Keratinocyte (primary cell): ENCODE measurements at regions not wholly inside any gene's neighbourhood (a gene's known extent, or its start where the extent isn't known, plus 50 kb on each side); places are given as distances from the start of the nearest gene placed in this dataset.

Source experiments
- DNase-seq: peaks from one replicate; pipeline ENCODE4 v3.0.0-alpha.2; 2011; ENCODE audit warnings: low read depth, missing footprints, low spot score
- FAIRE-seq: peaks from 2 replicates; lab custom pipeline; 2011; peaks lifted over from hg19 to GRCh38; lab: Jason Lieb, UNC
- H2AFZ ChIP-seq: 2 replicates; pipeline ENCODE4 v1.6.0; 2012; ENCODE audit warnings: low read length, control low read depth, inconsistent platforms; ENCODE audit not compliant: control insufficient read depth
- H3K27ac ChIP-seq: 2 replicates; pipeline ENCODE4 v1.5.1; 2011; ENCODE audit warnings: low read length; ENCODE audit not compliant: control insufficient read depth, insufficient read depth
- H3K27me3 ChIP-seq: 3 replicates; pipeline ENCODE4 v1.6.0; 2011; ENCODE audit warnings: low read length; ENCODE audit not compliant: control insufficient read depth, insufficient read depth; ENCODE audit errors: extremely low read depth
- H3K36me3 ChIP-seq, 2 experiments: 2 replicates in 1 of 2; 3 replicates in 1 of 2; pipeline ENCODE4 v1.5.1; 2011; ENCODE audit warnings: low read length in 2 of 2, mild to moderate bottlenecking in 1 of 2; ENCODE audit not compliant: control insufficient read depth in 2 of 2, insufficient read depth in 2 of 2; ENCODE audit errors: extremely low read depth in 1 of 2
- H3K4me1 ChIP-seq: 3 replicates; pipeline ENCODE4 v1.5.1; 2011; ENCODE audit warnings: low read length; ENCODE audit not compliant: control insufficient read depth, insufficient read depth; ENCODE audit errors: extremely low read depth
- H3K4me2 ChIP-seq: 3 replicates; pipeline ENCODE4 v1.6.0; 2011; ENCODE audit warnings: low read depth, low read length; ENCODE audit not compliant: control insufficient read depth, insufficient read depth; ENCODE audit errors: extremely low read depth
- H3K4me3 ChIP-seq, 3 experiments: fragments of 200-600 bp in 1 of 3; sonication (generic) in 1 of 3; 2 replicates in 2 of 3; 3 replicates in 1 of 3; pipeline ENCODE4 v1.5.1; 2011 to 2016; ENCODE audit warnings: low read length in 3 of 3, mild to moderate bottlenecking in 3 of 3, control low read depth in 2 of 3, inconsistent platforms in 1 of 3, low read depth in 1 of 3, mixed read lengths in 1 of 3, mixed run types in 1 of 3, moderate library complexity in 1 of 3; ENCODE audit not compliant: control insufficient read depth in 2 of 3, insufficient read depth in 2 of 3; ENCODE audit errors: extremely low read depth in 1 of 3
- H3K79me2 ChIP-seq: 2 replicates; pipeline ENCODE4 v1.6.0; 2012; ENCODE audit warnings: low read length; ENCODE audit not compliant: control insufficient read depth, insufficient read depth
- H3K9ac ChIP-seq: 3 replicates; pipeline ENCODE4 v1.6.0; 2011; ENCODE audit warnings: low read length; ENCODE audit not compliant: control insufficient read depth, insufficient read depth; ENCODE audit errors: extremely low read depth
- H3K9me1 ChIP-seq: 3 replicates; pipeline ENCODE4 v1.6.0; 2011; ENCODE audit warnings: low read length; ENCODE audit not compliant: control insufficient read depth, insufficient read depth; ENCODE audit errors: extremely low read depth
- H3K9me3 ChIP-seq: 2 replicates; pipeline ENCODE4 v1.5.1; 2012; ENCODE audit warnings: low read depth, low read length; ENCODE audit not compliant: control insufficient read depth
- H4K20me1 ChIP-seq: 3 replicates; pipeline ENCODE4 v1.6.0; 2011; ENCODE audit warnings: low read length; ENCODE audit not compliant: control insufficient read depth, insufficient read depth; ENCODE audit errors: extremely low read depth
- EZH2 ChIP-seq: IDR thresholded peaks from one replicate; pipeline ENCODE4 v1.6.1; 2012; ENCODE audit warnings: inconsistent platforms, mild to moderate bottlenecking, low read length, moderate library complexity
- dilution Hi-C: fragments of 300-500 bp; cut with MboI; formaldehyde crosslinking; loops from one replicate; pipeline ENCODE4 v1.7.0; 2020; ENCODE audit warnings: low sequenced_read_pairs; ENCODE audit not compliant: extremely low pct_ligation_motif_present
- TF ChIP-seq, protein P1 (sequence below), 3 experiments: IDR thresholded peaks in 1 of 3; conservative IDR thresholded peaks in 1 of 3; optimal IDR thresholded peaks in 1 of 3; 2 replicates in 2 of 3; 3 replicates in 1 of 3; pipeline versions ENCODE3 to v1.5.1; 2011; ENCODE audit warnings: low read length in 3 of 3, mild to moderate bottlenecking in 3 of 3, moderate library complexity in 2 of 3, control low read depth in 1 of 3, inconsistent platforms in 1 of 3; ENCODE audit not compliant: insufficient read depth in 2 of 3; ENCODE audit errors: extremely low read depth in 1 of 3

DNA sequence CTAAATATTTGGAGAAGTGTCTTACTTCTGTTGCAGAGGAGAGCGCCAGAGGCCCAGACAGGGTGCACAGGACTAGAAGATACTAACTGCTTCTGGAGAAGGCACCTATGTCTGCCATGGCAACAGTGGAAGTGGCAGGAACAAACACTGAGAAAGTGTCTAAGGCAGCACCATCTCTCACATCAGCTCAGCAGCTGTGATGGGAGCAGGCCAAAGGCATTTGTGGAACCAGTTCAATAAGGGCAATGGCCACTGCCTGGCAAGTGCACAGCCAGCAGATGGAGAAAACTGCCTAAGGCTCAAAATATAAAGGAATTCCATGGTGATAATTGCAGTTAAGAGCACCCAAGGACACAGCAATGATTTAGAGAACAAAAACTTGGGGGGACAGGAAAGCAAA, 563.0 kb upstream of the CCDC54 start:
- no peaks in the 10 kb centered on the region for H3K79me2 ChIP-seq
- dilution Hi-C loops: no loop called here
- H4K20me1 ChIP-seq: no peaks in the 10 kb centered on the region
- TF ChIP-seq, protein P1, sequence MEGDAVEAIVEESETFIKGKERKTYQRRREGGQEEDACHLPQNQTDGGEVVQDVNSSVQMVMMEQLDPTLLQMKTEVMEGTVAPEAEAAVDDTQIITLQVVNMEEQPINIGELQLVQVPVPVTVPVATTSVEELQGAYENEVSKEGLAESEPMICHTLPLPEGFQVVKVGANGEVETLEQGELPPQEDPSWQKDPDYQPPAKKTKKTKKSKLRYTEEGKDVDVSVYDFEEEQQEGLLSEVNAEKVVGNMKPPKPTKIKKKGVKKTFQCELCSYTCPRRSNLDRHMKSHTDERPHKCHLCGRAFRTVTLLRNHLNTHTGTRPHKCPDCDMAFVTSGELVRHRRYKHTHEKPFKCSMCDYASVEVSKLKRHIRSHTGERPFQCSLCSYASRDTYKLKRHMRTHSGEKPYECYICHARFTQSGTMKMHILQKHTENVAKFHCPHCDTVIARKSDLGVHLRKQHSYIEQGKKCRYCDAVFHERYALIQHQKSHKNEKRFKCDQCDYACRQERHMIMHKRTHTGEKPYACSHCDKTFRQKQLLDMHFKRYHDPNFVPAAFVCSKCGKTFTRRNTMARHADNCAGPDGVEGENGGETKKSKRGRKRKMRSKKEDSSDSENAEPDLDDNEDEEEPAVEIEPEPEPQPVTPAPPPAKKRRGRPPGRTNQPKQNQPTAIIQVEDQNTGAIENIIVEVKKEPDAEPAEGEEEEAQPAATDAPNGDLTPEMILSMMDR (optimal IDR thresholded peaks at IDR 0.05 in 1 of 3, IDR thresholded peaks at IDR 0.05 in 1 of 3, conservative IDR thresholded peaks at IDR 0.05 in 1 of 3; ENCODE audit: extremely low read depth in 1 of 3, insufficient read depth in 2 of 3, low read length in 3 of 3): no peak
- TF ChIP-seq EZH2: no peak
- no peaks in the 10 kb centered on the region for H3K4me1 ChIP-seq
- no peak overlapping the region for H3K4me2 ChIP-seq
- no peak overlapping the region for H3K9ac ChIP-seq
- no peak overlapping the region for H3K4me3 ChIP-seq
- no peaks in the 10 kb centered on the region for H3K27me3 ChIP-seq
- no peaks in the 10 kb centered on the region for H3K9me3 ChIP-seq
- FAIRE-seq (no peak), DNase-seq (no peak)
- no peaks in the 10 kb centered on the region for H3K9me1 ChIP-seq
- H2AFZ ChIP-seq: no peak overlapping the region
- no peaks in the 10 kb centered on the region for H3K36me3 ChIP-seq
- no peak overlapping the region for H3K27ac ChIP-seq

DNA sequence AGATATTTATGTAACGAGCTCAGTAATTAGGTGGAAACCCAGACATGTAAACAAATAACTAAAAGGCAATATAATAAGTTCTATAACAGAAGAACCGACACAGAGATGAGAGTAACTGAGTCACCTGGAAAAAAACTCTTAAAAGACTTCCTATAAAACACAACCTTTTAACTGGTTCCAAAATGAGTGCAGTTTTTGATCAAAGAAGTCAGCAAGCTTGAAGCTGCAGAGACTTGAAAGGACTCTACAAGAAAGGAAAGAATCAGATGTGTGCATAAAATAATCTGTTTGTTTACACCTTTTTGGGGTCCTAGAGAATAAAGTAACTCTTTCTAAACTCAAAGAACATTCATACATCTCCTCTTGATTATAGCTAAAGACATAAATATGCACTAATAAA, 560.4 kb upstream of the CCDC54 start:
- H3K4me2 ChIP-seq: no peak overlapping the region
- H2AFZ ChIP-seq: no peak overlapping the region
- H3K27me3 ChIP-seq: no peaks in the 10 kb centered on the region
- H3K4me3 ChIP-seq: no peak overlapping the region
- no peak for FAIRE-seq
- H3K9me3 ChIP-seq: no peaks in the 10 kb centered on the region
- H3K79me2 ChIP-seq: no peaks in the 10 kb centered on the region
- no peak overlapping the region for H3K9ac ChIP-seq
- H3K4me1 ChIP-seq: no peaks in the 10 kb centered on the region
- TF ChIP-seq, protein P1 (optimal IDR thresholded peaks at IDR 0.05 in 1 of 3, IDR thresholded peaks at IDR 0.05 in 1 of 3, conservative IDR thresholded peaks at IDR 0.05 in 1 of 3; ENCODE audit: extremely low read depth in 1 of 3, insufficient read depth in 2 of 3, low read length in 3 of 3): no peak
- no peak for TF ChIP-seq EZH2
- no peak overlapping the region for H3K27ac ChIP-seq
- dilution Hi-C loops: no loop called here
- DNase-seq: no peak
- no peaks in the 10 kb centered on the region for H4K20me1 ChIP-seq
- H3K9me1 ChIP-seq: no peaks in the 10 kb centered on the region
- no peaks in the 10 kb centered on the region for H3K36me3 ChIP-seq
